Dendritic cell treated with granulocyte-macrophage colony-stimulating factor and Interleukin-4, amounts not matched to agents 40 ng/mL and 50 ng/mL, for 4 days (primary cell): ENCODE measurements at regions not wholly inside any gene's neighbourhood (a gene's known extent, or its start where the extent isn't known, plus 50 kb on each side); places are given as distances from the start of the nearest gene placed in this dataset.

Source experiments
- H3K27ac Mint-ChIP-seq: one replicate; pipeline ENCODE4 v1.8.0; 2022; ENCODE audit warnings: mild to moderate bottlenecking, mixed read lengths
- H3K27me3 Mint-ChIP-seq: one replicate; pipeline ENCODE4 v1.8.0; 2022; ENCODE audit warnings: mild to moderate bottlenecking, mixed read lengths
- H3K36me3 Mint-ChIP-seq: one replicate; pipeline ENCODE4 v1.8.0; 2022; ENCODE audit warnings: low read depth, mixed read lengths
- H3K4me1 Mint-ChIP-seq: one replicate; pipeline ENCODE4 v1.8.0; 2022; ENCODE audit warnings: low read depth, mixed read lengths
- H3K4me3 Mint-ChIP-seq: one replicate; pipeline ENCODE4 v1.8.0; 2022; ENCODE audit warnings: mild to moderate bottlenecking, moderate library complexity, mixed read lengths
- H3K9me3 Mint-ChIP-seq: one replicate; pipeline ENCODE4 v1.8.0; 2022; ENCODE audit warnings: mixed read lengths
- intact Hi-C: fragments of 100-400 bp; cut with micrococcal nuclease; formaldehyde crosslinking; loops from one replicate; pipeline ENCODE4 v1.15.0; 2022

GRCh38 chr18:65358306-65358705 is 392.5 kb upstream of the CDH7 start:
- Mint-ChIP-seq H3K4me1 (no peaks in the 10 kb centered on the region), H3K9me3 (peaks cover 5% of the 10 kb centered on the region), H3K36me3 (no peaks in the 10 kb centered on the region), H3K27ac (no peak overlapping the region), H3K4me3 (no peak overlapping the region), H3K27me3 (no peaks in the 10 kb centered on the region)
- intact Hi-C loops, result no loop called here

- no peaks in the 10 kb centered on the region for H3K9me3 Mint-ChIP-seq
- no peaks in the 10 kb centered on the region for H3K36me3 Mint-ChIP-seq
- no peaks in the 10 kb centered on the region for H3K4me1 Mint-ChIP-seq
- intact Hi-C loops, result no loop called here
- H3K4me3 Mint-ChIP-seq, result no peak overlapping the region
- no peak overlapping the region for H3K27ac Mint-ChIP-seq
- no peaks in the 10 kb centered on the region for H3K27me3 Mint-ChIP-seq
These were observed 398.6 kb upstream of the CDH7 start for GRCh38 chr18:65352186-65352585.

GRCh38 chr18:65349635-65350034 is 401.2 kb upstream of the CDH7 start:
- H3K36me3 Mint-ChIP-seq, result no peaks in the 10 kb centered on the region
- no peaks in the 10 kb centered on the region for H3K9me3 Mint-ChIP-seq
- H3K4me1 Mint-ChIP-seq, result no peaks in the 10 kb centered on the region
- no peak overlapping the region for H3K4me3 Mint-ChIP-seq
- no peak overlapping the region for H3K27ac Mint-ChIP-seq
- intact Hi-C loops, result no loop called here
- H3K27me3 Mint-ChIP-seq, result no peaks in the 10 kb centered on the region

- no peaks in the 10 kb centered on the region for H3K4me1 Mint-ChIP-seq
- intact Hi-C loops, result no loop called here
- no peaks in the 10 kb centered on the region for H3K36me3 Mint-ChIP-seq
- no peak overlapping the region for H3K4me3 Mint-ChIP-seq
- no peak overlapping the region for H3K27ac Mint-ChIP-seq
- no peaks in the 10 kb centered on the region for H3K27me3 Mint-ChIP-seq
- H3K9me3 Mint-ChIP-seq, result no peaks in the 10 kb centered on the region
These were observed 403.4 kb upstream of the CDH7 start for GRCh38 chr18:65347446-65347845.

GRCh38 chr18:65346086-65346485 is 404.7 kb upstream of the CDH7 start:
- H3K4me3 Mint-ChIP-seq, result no peak overlapping the region
- no peaks in the 10 kb centered on the region for H3K9me3 Mint-ChIP-seq
- intact Hi-C loops, result no loop called here
- H3K27me3 Mint-ChIP-seq, result no peaks in the 10 kb centered on the region
- H3K36me3 Mint-ChIP-seq, result no peaks in the 10 kb centered on the region
- no peak overlapping the region for H3K27ac Mint-ChIP-seq
- no peaks in the 10 kb centered on the region for H3K4me1 Mint-ChIP-seq

GRCh38 chr18:65343571-65343970 is 407.2 kb upstream of the CDH7 start:
- Mint-ChIP-seq H3K9me3 (peaks cover 2% of the 10 kb centered on the region), H3K4me1 (no peaks in the 10 kb centered on the region)
- intact Hi-C loops, result no loop called here

GRCh38 chr18:65336411-65336810 is 414.4 kb upstream of the CDH7 start:
- Mint-ChIP-seq H3K9me3 (peaks cover 8% of the 10 kb centered on the region), H3K4me1 (no peaks in the 10 kb centered on the region), H3K27ac (no peak overlapping the region), H3K27me3 (no peaks in the 10 kb centered on the region), H3K4me3 (no peak overlapping the region), H3K36me3 (no peaks in the 10 kb centered on the region)
- intact Hi-C loops, result no loop called here

More at GRCh38 chr18:65343571-65343970, 407.2 kb upstream of the CDH7 start:
- no peaks in the 10 kb centered on the region for H3K27me3 Mint-ChIP-seq
- H3K36me3 Mint-ChIP-seq, result no peaks in the 10 kb centered on the region
- no peak overlapping the region for H3K27ac Mint-ChIP-seq
- no peak overlapping the region for H3K4me3 Mint-ChIP-seq

GRCh38 chr18:65329010-65329409 is 421.8 kb upstream of the CDH7 start:
- Mint-ChIP-seq H3K9me3 (peaks cover 5% of the 10 kb centered on the region), H3K36me3 (no peaks in the 10 kb centered on the region), H3K4me1 (no peaks in the 10 kb centered on the region), H3K27ac (no peak overlapping the region), H3K27me3 (no peaks in the 10 kb centered on the region), H3K4me3 (no peak overlapping the region)
- intact Hi-C loops, result no loop called here

GRCh38 chr18:65326805-65327204 is 424.0 kb upstream of the CDH7 start:
- Mint-ChIP-seq H3K4me3 (no peak overlapping the region), H3K36me3 (no peaks in the 10 kb centered on the region), H3K4me1 (no peaks in the 10 kb centered on the region), H3K27ac (no peak overlapping the region), H3K9me3 (peaks cover 5% of the 10 kb centered on the region), H3K27me3 (no peaks in the 10 kb centered on the region)
- intact Hi-C loops, result no loop called here

- no peaks in the 10 kb centered on the region for H3K36me3 Mint-ChIP-seq
- H3K27me3 Mint-ChIP-seq, result no peaks in the 10 kb centered on the region
- no peak overlapping the region for H3K4me3 Mint-ChIP-seq
- no peaks in the 10 kb centered on the region for H3K4me1 Mint-ChIP-seq
- H3K27ac Mint-ChIP-seq, result no peak overlapping the region
- H3K9me3 Mint-ChIP-seq, result peaks cover 5% of the 10 kb centered on the region
- intact Hi-C loops, result no loop called here
These were observed 427.9 kb upstream of the CDH7 start for GRCh38 chr18:65322895-65323294.

GRCh38 chr18:65298422-65298821 is 452.4 kb upstream of the CDH7 start:
- Mint-ChIP-seq H3K27me3 (no peaks in the 10 kb centered on the region), H3K27ac (no peak overlapping the region), H3K4me3 (no peak overlapping the region), H3K36me3 (no peaks in the 10 kb centered on the region), H3K9me3 (no peaks in the 10 kb centered on the region), H3K4me1 (no peaks in the 10 kb centered on the region)
- intact Hi-C loops, result no loop called here

GRCh38 chr18:65288908-65289307 is 461.9 kb upstream of the CDH7 start:
- intact Hi-C loops, result loop anchor here (10.0 kb wide), 1 partner anchor 64 kb away; no protein-coding TSS in a partner anchor
- no peaks in the 10 kb centered on the region for H3K36me3 Mint-ChIP-seq
- no peak overlapping the region for H3K27ac Mint-ChIP-seq
- no peaks in the 10 kb centered on the region for H3K4me1 Mint-ChIP-seq
- no peaks in the 10 kb centered on the region for H3K9me3 Mint-ChIP-seq
- no peak overlapping the region for H3K4me3 Mint-ChIP-seq
- no peaks in the 10 kb centered on the region for H3K27me3 Mint-ChIP-seq

- Mint-ChIP-seq H3K27ac (no peak overlapping the region), H3K36me3 (no peaks in the 10 kb centered on the region), H3K4me3 (no peak overlapping the region), H3K27me3 (no peaks in the 10 kb centered on the region), H3K4me1 (no peaks in the 10 kb centered on the region), H3K9me3 (no peaks in the 10 kb centered on the region)
- intact Hi-C loops, result loop anchor here (10.0 kb wide), 1 partner anchor 63 kb away; no protein-coding TSS in a partner anchor
These were observed 463.2 kb upstream of the CDH7 start for GRCh38 chr18:65287652-65288051.

- Mint-ChIP-seq H3K27ac (no peak overlapping the region), H3K27me3 (no peaks in the 10 kb centered on the region), H3K4me1 (no peaks in the 10 kb centered on the region), H3K9me3 (peaks cover 12% of the 10 kb centered on the region), H3K36me3 (no peaks in the 10 kb centered on the region), H3K4me3 (no peak overlapping the region)
- intact Hi-C loops, result loop anchor here (10.0 kb wide), 1 partner anchor 57 kb away; no protein-coding TSS in a partner anchor
These were observed 468.7 kb upstream of the CDH7 start for GRCh38 chr18:65282096-65282495.

- H3K27me3 Mint-ChIP-seq, result no peaks in the 10 kb centered on the region
- intact Hi-C loops, result loop anchor here (10.0 kb wide), 1 partner anchor 55 kb away; no protein-coding TSS in a partner anchor
- H3K4me1 Mint-ChIP-seq, result no peaks in the 10 kb centered on the region
- no peak overlapping the region for H3K4me3 Mint-ChIP-seq
- no peaks in the 10 kb centered on the region for H3K36me3 Mint-ChIP-seq
- H3K9me3 Mint-ChIP-seq, result peaks cover 20% of the 10 kb centered on the region
- H3K27ac Mint-ChIP-seq, result no peak overlapping the region
These were observed 471.0 kb upstream of the CDH7 start for GRCh38 chr18:65279668-65280305.
